K562 (cell line): ENCODE measurements at regions not wholly inside any gene's neighbourhood (a gene's known extent, or its start where the extent isn't known, plus 50 kb on each side); places are given as distances from the start of the nearest gene placed in this dataset.

Experiments
- ATAC-seq: fragments of 200-7000 bp; cut with Tn5 transposase; 3 replicates; pipeline ENCODE4 v1.9.1; 2020; ENCODE audit warnings: moderate library complexity
- BruUV-seq: library from RNA; stranded (reverse); fragments of 400-500 nt; replicated peaks from 2 replicates; lab custom pipeline; 2021; lab: Mats Ljungman, UMichigan
- CTCF ChIA-PET: fragments of 300-600 bp; formaldehyde crosslinking; extraction: SDS; loops from one replicate; lab custom pipeline; 2021; ENCODE audit warnings: low intra/inter-chr PET ratio; lab: Yijun Ruan, JAX
- POLR2A ChIA-PET: fragments of 300-600, 350-650 bp; sonication (Branson Sonifier 250); formaldehyde crosslinking; extraction: SDS; loops from one replicate; lab custom pipeline; 2021; ENCODE audit warnings: antibody characterized with exemption, inconsistent platforms; lab: Yijun Ruan, JAX
- DNase-seq, 4 experiments: peaks; one replicate each; pipeline versions ENCODE4 v3.0.0 to v3.0.0-alpha.2; 2011 to 2018; ENCODE audit warnings: low spot score in 3 of 4, mixed read lengths in 3 of 4; ENCODE audit errors: extremely low read depth in 1 of 4
- FAIRE-seq: peaks from 2 replicates; lab custom pipeline; 2011; peaks lifted over from hg19 to GRCh38; lab: Jason Lieb, UNC
- H2AFZ ChIP-seq: 2 replicates; pipeline ENCODE4 v1.6.0; 2011; ENCODE audit warnings: low read depth, low read length, control low read depth, inconsistent platforms
- H3K27ac ChIP-seq: fragments of 200-600 bp; 3 replicates; pipeline ENCODE4 v1.8.0; 2011; ENCODE audit warnings: low read depth, mild to moderate bottlenecking, control low read depth, inconsistent platforms, low read length, moderate library complexity, mixed read lengths; ENCODE audit errors: extremely low read depth
- H3K27me3 ChIP-seq, 2 experiments: fragments of 300-600 bp in 1 of 2; 2 replicates in 1 of 2; 3 replicates in 1 of 2; pipeline versions ENCODE4 v1.6.0 to v1.8.0; 2011; ENCODE audit warnings: inconsistent platforms in 2 of 2, low read length in 2 of 2, mild to moderate bottlenecking in 1 of 2, mixed read lengths in 1 of 2, moderate library complexity in 1 of 2; ENCODE audit not compliant: control insufficient read depth in 2 of 2, insufficient read depth in 2 of 2
- H3K36me3 ChIP-seq: fragments of 300-600 bp; 3 replicates; pipeline ENCODE4 v1.8.0; 2011; ENCODE audit warnings: mild to moderate bottlenecking, low read length, inconsistent platforms; ENCODE audit not compliant: control insufficient read depth, insufficient read depth
- H3K4me1 ChIP-seq, 2 experiments: fragments of 200-600 bp in 1 of 2; replicated peaks in 1 of 2; 2 replicates in 1 of 2; 3 replicates in 1 of 2; pipeline versions ENCODE4 v1.5.1 to v1.8.0; 2011; ENCODE audit warnings: inconsistent platforms in 2 of 2, low read length in 2 of 2, mild to moderate bottlenecking in 1 of 2, mixed read lengths in 1 of 2, moderate library complexity in 1 of 2; ENCODE audit not compliant: control insufficient read depth in 2 of 2, insufficient read depth in 2 of 2
- H3K4me2 ChIP-seq: 2 replicates; pipeline ENCODE4 v1.6.1; 2011; ENCODE audit warnings: low read length, control low read depth, inconsistent platforms, mixed read lengths; ENCODE audit not compliant: insufficient read depth
- H3K4me3 ChIP-seq: fragments of 200-600 bp; sonication (generic), shearing (Covaris generic); 2 replicates; pipeline ENCODE4 v1.5.1; 2016; ENCODE audit warnings: control low read depth, inconsistent platforms
- H3K79me2 ChIP-seq: fragments of 200-600 bp; 3 replicates; pipeline ENCODE4 v1.8.0; 2011; ENCODE audit warnings: low read length, inconsistent platforms; ENCODE audit not compliant: control insufficient read depth, insufficient read depth
- H3K9ac ChIP-seq, 2 experiments: 2 replicates each; pipeline versions ENCODE4 v1.6.0 to v1.6.1; 2011; ENCODE audit warnings: low read depth in 2 of 2, low read length in 2 of 2, control low read depth in 1 of 2, inconsistent platforms in 1 of 2, mild to moderate bottlenecking in 1 of 2, mixed read lengths in 1 of 2; ENCODE audit not compliant: insufficient read depth in 1 of 2
- H3K9me1 ChIP-seq: one replicate; pipeline ENCODE4 v1.6.0; 2011; ENCODE audit warnings: inconsistent platforms, mild to moderate bottlenecking, low read length, moderate library complexity; ENCODE audit not compliant: control insufficient read depth, insufficient read depth
- H3K9me3 ChIP-seq: replicated peaks from 2 replicates; pipeline ENCODE4 v1.5.1; 2011; ENCODE audit warnings: low read depth, low read length, inconsistent platforms; ENCODE audit not compliant: control insufficient read depth, insufficient read depth
- H4K20me1 ChIP-seq: replicated peaks from 2 replicates; pipeline ENCODE4 v1.6.1; 2011; ENCODE audit warnings: low read length, inconsistent platforms, mixed read lengths; ENCODE audit not compliant: control insufficient read depth, insufficient read depth
- DLX4 ChIP-seq: fragments of 250-450 bp; sonication (Bioruptor Pico); IDR thresholded peaks from 2 replicates; pipeline ENCODE4 v1.6.1; 2021; ENCODE audit warnings: mild to moderate bottlenecking
- EGR1 ChIP-seq: fragments of 450-650 bp; conservative IDR thresholded peaks from 2 replicates; pipeline ENCODE4 v1.6.1; 2017; ENCODE audit warnings: mild to moderate bottlenecking
- EZH2 ChIP-seq: IDR thresholded peaks from 2 replicates; pipeline ENCODE4 v1.6.1; 2012; ENCODE audit warnings: low read depth, mild to moderate bottlenecking, inconsistent platforms, low read length, borderline replicate concordance
- HMGN3 ChIP-seq: IDR thresholded peaks from 2 replicates; pipeline ENCODE4 v1.6.1; 2011; ENCODE audit warnings: borderline replicate concordance, low read depth, mild to moderate bottlenecking, mixed read lengths, low read length; ENCODE audit not compliant: insufficient read length; ENCODE audit errors: extremely low read depth
- MXD1 ChIP-seq: fragments of 250-450 bp; sonication (Bioruptor Pico); IDR thresholded peaks from 2 replicates; pipeline ENCODE4 v1.8.0; 2021; ENCODE audit warnings: borderline replicate concordance, mild to moderate bottlenecking, moderate library complexity; ENCODE audit not compliant: poor library complexity, severe bottlenecking
- RERE ChIP-seq: sonication (generic); formaldehyde crosslinking; IDR thresholded peaks from 2 replicates; pipeline ENCODE4 v1.8.0; 2023; ENCODE audit warnings: missing genetic modification reagents, mild to moderate bottlenecking, borderline replicate concordance
- SAFB ChIP-seq: fragments of 200-400 bp; formaldehyde crosslinking; IDR thresholded peaks from 2 replicates; pipeline ENCODE4 v1.6.1; 2017; ENCODE audit warnings: low read depth, low read length, borderline replicate concordance
- SIX5 ChIP-seq, 2 experiments: IDR thresholded peaks; 2 replicates each; pipeline ENCODE4 v1.6.1; 2011; ENCODE audit warnings: low read length in 2 of 2, borderline replicate concordance in 1 of 2, low read depth in 1 of 2, mild to moderate bottlenecking in 1 of 2, moderate library complexity in 1 of 2; ENCODE audit not compliant: insufficient read depth in 1 of 2
- SP2 ChIP-seq: IDR thresholded peaks from 2 replicates; pipeline ENCODE4 v1.6.1; 2011; ENCODE audit warnings: mild to moderate bottlenecking, low read depth, low read length, moderate library complexity; ENCODE audit not compliant: poor library complexity, severe bottlenecking; ENCODE audit errors: extremely low read depth
- TGIF2 ChIP-seq: sonication (generic); formaldehyde crosslinking; IDR thresholded peaks from 2 replicates; pipeline ENCODE4 v1.8.1; 2022; ENCODE audit warnings: mild to moderate bottlenecking, missing genetic modification reagents, moderate library complexity
- TSC22D4 ChIP-seq: fragments of 450-650 bp; IDR thresholded peaks from 2 replicates; pipeline ENCODE4 v1.6.1; 2016; ENCODE audit warnings: missing genetic modification characterization, missing biosample characterization, control low read depth
- ZNF561 ChIP-seq: fragments of 450-650 bp; formaldehyde crosslinking; conservative IDR thresholded peaks from 2 replicates; pipeline ENCODE4 v1.4.0; 2020; ENCODE audit warnings: mild to moderate bottlenecking, moderate library complexity
- ZNF696 ChIP-seq: fragments of 250-450 bp; sonication (Bioruptor Pico); conservative IDR thresholded peaks from 2 replicates; pipeline ENCODE4 v1.4.0; 2020; ENCODE audit warnings: mild to moderate bottlenecking, moderate library complexity
- ZNF717 ChIP-seq: fragments of 250-450 bp; sonication (Bioruptor Pico); IDR thresholded peaks from 2 replicates; pipeline ENCODE4 v1.5.0; 2021
- ZNF830 ChIP-seq: fragments of 250-450 bp; sonication (Bioruptor Pico); IDR thresholded peaks from 2 replicates; pipeline ENCODE4 v1.5.0; 2021; ENCODE audit warnings: mild to moderate bottlenecking
- WGBS: fragments of 100-300 bp; shearing (Covaris generic); methylation state at CpG from one replicate; pipeline ENCODE4 v1.1.6; 2016; ENCODE audit warnings: low coverage, mixed read lengths; ENCODE audit not compliant: insufficient coverage; ENCODE audit errors: missing lambda C conversion rate; 5-methylcytosine and 5-hydroxymethylcytosine counted together
- in situ Hi-C: fragments of 300-500 bp; cut with MboI; formaldehyde crosslinking; loops from 4 replicates; pipeline ENCODE4 v1.15.0; 2018; ENCODE audit warnings: inconsistent platforms, mixed read lengths
- intact Hi-C: fragments of 100-400 bp; cut with micrococcal nuclease; formaldehyde crosslinking; loops from 2 replicates; pipeline ENCODE4 v1.14.2; 2022

GRCh38 chr9:119905724-119906123 lies 536.5 kb upstream of the BRINP1 start (continued):
- TF ChIP-seq MXD1 (CRISPR knock-in tag) (no peak), RERE (no peak)

GRCh38 chr9:119903851-119904250 lies 534.6 kb upstream of the BRINP1 start:
- no TSS peak for BruUV-seq
- H3K36me3 ChIP-seq = no peaks in the 10 kb centered on the region
- ChIA-PET POLR2A (no interaction called here), CTCF (no interaction called here)
- ATAC-seq (no peak), FAIRE-seq (no peak), DNase-seq (no peak)
- 1% methylated on average over 5 of the region's 5 CpGs for WGBS
- no peak overlapping the region for H3K4me3 ChIP-seq
- no peaks in the 10 kb centered on the region for H3K9me1 ChIP-seq
- H3K9ac ChIP-seq = no peak overlapping the region
- H3K9me3 ChIP-seq = no peaks in the 10 kb centered on the region
- in situ Hi-C loops = no loop called here
- H3K27me3 ChIP-seq = no peaks in the 10 kb centered on the region
- no peaks in the 10 kb centered on the region for H4K20me1 ChIP-seq
- no peak overlapping the region for H3K27ac ChIP-seq
- intact Hi-C loops = no loop called here
- no peaks in the 10 kb centered on the region for H3K79me2 ChIP-seq
- no peak overlapping the region for H3K4me2 ChIP-seq
- H3K4me1 ChIP-seq = no peaks in the 10 kb centered on the region
- no peak overlapping the region for H2AFZ ChIP-seq
- TF ChIP-seq EZH2 (no peak), ZNF696 (CRISPR knock-in tag) (no peak), EGR1 (no peak), ZNF561 (CRISPR knock-in tag) (no peak), TSC22D4 (no peak), SAFB (no peak), ZNF717 (CRISPR knock-in tag) (no peak), DLX4 (CRISPR knock-in tag) (no peak), SP2 (no peak), HMGN3 (no peak), SIX5 (IDR thresholded peaks at IDR 0.05; ENCODE audit: borderline replicate concordance in 1 of 2, insufficient read depth in 1 of 2, low read depth in 1 of 2, low read length in 2 of 2) (no peak), ZNF830 (CRISPR knock-in tag) (no peak), TGIF2 (CRISPR knock-in tag) (no peak)
